Common myeloid progenitor, CD34-positive (primary cell): ENCODE measurements at regions not wholly inside any gene's neighbourhood (a gene's known extent, or its start where the extent isn't known, plus 50 kb on each side); places are given as distances from the start of the nearest gene placed in this dataset.

Experiments used
- CTCF ChIA-PET: fragments of 350-600 bp; sonication (Branson Sonifier 250); formaldehyde crosslinking; loops from one replicate; lab custom pipeline; 2021; ENCODE audit warnings: antibody characterized with exemption; lab: Charles Lee
- POLR2A ChIA-PET: fragments of 350-600 bp; sonication (Branson Sonifier 250); formaldehyde crosslinking; loops from one replicate; lab custom pipeline; 2021; ENCODE audit warnings: antibody characterized with exemption; lab: Charles Lee
- DNase-seq, 3 donors: peaks; one replicate each; pipeline versions ENCODE4 v3.0.0 to v3.0.0-alpha.2; 2013
- H3K27ac ChIP-seq, 2 experiments: 1 replicate in 1 of 2; 2 replicates in 1 of 2; pipeline ENCODE4 v1.7.0; 2013; ENCODE audit warnings: inconsistent platforms in 2 of 2, low read length in 2 of 2, mild to moderate bottlenecking in 2 of 2, low read depth in 1 of 2, moderate library complexity in 1 of 2; ENCODE audit not compliant: severe bottlenecking in 2 of 2, insufficient read depth in 1 of 2, poor library complexity in 1 of 2
- H3K27me3 ChIP-seq, 5 experiments: replicated peaks in 2 of 5; 1 replicate in 3 of 5; 2 replicates in 2 of 5; pipeline versions ENCODE4 v1.6.1 to v1.7.0; 2013; ENCODE audit warnings: low read length in 4 of 5, mild to moderate bottlenecking in 2 of 5, moderate library complexity in 2 of 5, inconsistent platforms in 1 of 5; ENCODE audit not compliant: insufficient read depth in 5 of 5, control insufficient read depth in 4 of 5
- H3K36me3 ChIP-seq, 4 experiments: 1 replicate in 2 of 4; 2 replicates in 2 of 4; pipeline versions ENCODE4 v1.6.1 to v1.7.0; 2013; ENCODE audit warnings: low read length in 3 of 4, control low read depth in 1 of 4, mild to moderate bottlenecking in 1 of 4; ENCODE audit not compliant: control insufficient read depth in 4 of 4, insufficient read depth in 4 of 4
- H3K4me1 ChIP-seq, 4 experiments: 1 replicate in 3 of 4; 2 replicates in 1 of 4; pipeline versions ENCODE4 v1.6.1 to v1.7.1; 2013; ENCODE audit warnings: low read length in 3 of 4, mild to moderate bottlenecking in 3 of 4, control low read depth in 1 of 4, inconsistent platforms in 1 of 4, moderate library complexity in 1 of 4; ENCODE audit not compliant: control insufficient read depth in 4 of 4, insufficient read depth in 4 of 4; ENCODE audit errors: control extremely low read depth in 1 of 4
- H3K4me3 ChIP-seq, 7 experiments: 1 replicate in 4 of 7; 2 replicates in 3 of 7; pipeline versions ENCODE4 v1.5.1 to v1.7.0; 2013; ENCODE audit warnings: mild to moderate bottlenecking in 7 of 7, low read length in 6 of 7, moderate library complexity in 6 of 7, inconsistent platforms in 2 of 7, low read depth in 2 of 7, control low read depth in 1 of 7; ENCODE audit not compliant: insufficient read depth in 4 of 7, control insufficient read depth in 1 of 7; ENCODE audit errors: extremely low read depth in 1 of 7
- H3K9me3 ChIP-seq, 5 experiments: 1 replicate in 4 of 5; 2 replicates in 1 of 5; pipeline versions ENCODE4 v1.6.1 to v1.7.1; 2013; ENCODE audit warnings: low read length in 4 of 5, mild to moderate bottlenecking in 2 of 5, inconsistent platforms in 1 of 5, low read depth in 1 of 5, moderate library complexity in 1 of 5; ENCODE audit not compliant: control insufficient read depth in 4 of 5, insufficient read depth in 2 of 5; ENCODE audit errors: control extremely low read depth in 1 of 5
- WGBS: methylation state at CpG from one replicate; pipeline ENCODE4 v1.1.5; 2013; ENCODE audit not compliant: insufficient coverage; 5-methylcytosine and 5-hydroxymethylcytosine counted together

DNA sequence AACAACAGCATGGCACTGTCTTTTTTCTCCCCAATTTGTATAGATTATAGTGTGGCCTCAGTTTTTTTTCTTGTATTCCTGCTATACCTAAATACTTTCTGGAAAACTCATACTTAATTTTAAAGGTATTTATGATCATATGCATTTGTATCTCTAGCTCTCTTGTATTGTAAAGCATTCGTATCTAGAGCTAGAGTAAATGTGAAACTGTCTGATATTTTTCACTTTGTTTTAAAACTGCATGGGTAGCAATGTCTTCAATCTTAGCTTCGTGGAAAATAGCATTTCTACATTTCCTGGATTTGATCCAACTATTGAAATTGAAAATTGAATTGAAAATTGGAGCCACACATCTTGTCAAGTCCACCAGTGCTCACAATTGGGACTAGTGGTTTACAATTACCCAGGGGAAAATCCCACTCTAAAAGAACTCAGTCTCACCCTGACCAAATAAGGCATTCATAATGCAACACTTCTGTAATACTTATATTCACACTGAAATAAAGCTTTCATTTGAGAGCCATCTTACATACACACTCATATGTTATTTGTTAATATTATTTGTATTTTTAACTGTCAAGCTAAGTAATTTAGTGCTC is 51.3 kb upstream of the KLF6 start:
- Histone ChIP-seq H3K9me3 (no peaks in the 10 kb centered on the region), H3K4me1 (peaks cover 3 to 8% (median 5%) of the 10 kb centered on the region in 4 experiments), H3K27me3 (no peaks in the 10 kb centered on the region), H3K27ac (no peak overlapping the region), H3K4me3 (no peak overlapping the region), H3K36me3 (no peaks in the 10 kb centered on the region)
- 75% methylated on average over 2 of the region's 2 CpGs for WGBS
- DNase-seq, result no peak
- CTCF ChIA-PET, result interaction anchor here (1.2 kb wide), 1 partner anchor 19 kb away, joined by 3 read pairs; no protein-coding TSS in a partner anchor
- POLR2A ChIA-PET, result interaction anchor here (0.9 to 1.3 kb wide), 2 partner anchors 13 to 51 kb away, joined by 3 to 4 read pairs; partner anchors contain the start of gene KLF6

DNA sequence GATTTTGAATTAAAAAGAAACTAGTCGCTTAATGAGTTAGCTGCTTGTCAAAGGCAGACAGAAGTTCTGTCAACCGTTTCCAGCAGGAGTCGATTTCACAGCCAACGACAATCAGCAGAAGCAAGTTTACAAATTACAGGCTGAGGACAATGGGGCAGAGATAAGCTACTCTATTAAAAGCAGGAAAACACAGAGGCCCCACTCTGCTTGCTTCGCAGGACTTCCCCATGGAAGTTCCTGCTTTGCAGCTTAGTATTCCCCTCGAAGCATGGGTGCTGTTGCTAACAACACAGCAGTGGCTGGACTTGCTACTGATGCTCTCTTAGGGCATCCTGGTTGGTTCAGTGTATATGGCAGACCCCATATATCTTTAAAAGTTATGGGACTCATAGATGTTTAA is 50.8 kb upstream of the KLF6 start:
- POLR2A ChIA-PET, result interaction anchor here (0.7 to 0.9 kb wide), 2 partner anchors 14 to 50 kb away, joined by 3 read pairs; no protein-coding TSS in a partner anchor
- no peak overlapping the region for H3K4me3 ChIP-seq
- H3K27me3 ChIP-seq, result no peaks in the 10 kb centered on the region
- no peaks in the 10 kb centered on the region for H3K36me3 ChIP-seq
- CTCF ChIA-PET, result interaction anchor here (1.2 kb wide), 1 partner anchor 19 kb away, joined by 3 read pairs; no protein-coding TSS in a partner anchor
- WGBS, result 9% methylated on average over 5 of the region's 6 CpGs
- DNase-seq, result peak in 2 of 3 donors; percentile 15 to 27
- peaks cover 3 to 8% (median 5%) of the 10 kb centered on the region in 4 experiments for H3K4me1 ChIP-seq
- H3K27ac ChIP-seq, result no peak overlapping the region
- H3K9me3 ChIP-seq, result no peaks in the 10 kb centered on the region

DNA sequence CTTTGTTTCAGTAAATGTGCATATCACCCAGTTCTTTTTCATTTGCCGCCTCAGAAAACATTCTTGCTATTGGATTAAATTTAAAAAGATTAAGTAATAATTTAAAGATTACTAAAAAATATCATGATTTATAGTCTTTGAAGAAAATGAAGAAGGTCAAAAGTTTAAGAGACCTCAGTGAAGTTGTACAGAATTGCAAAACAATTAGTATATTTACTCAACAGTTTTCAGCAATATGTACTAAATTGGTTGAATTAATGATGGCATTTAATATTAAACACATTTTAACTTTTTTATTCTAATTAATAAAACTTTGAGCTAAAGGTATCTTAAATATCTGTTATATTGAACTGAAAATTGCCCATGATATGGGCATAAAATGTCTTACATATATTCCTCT is 49.9 kb upstream of the KLF6 start:
- ChIA-PET POLR2A (no interaction called here), CTCF (interaction anchor here (1.2 to 1.4 kb wide), 2 partner anchors 17 to 637 kb away, joined by 5 read pairs; no protein-coding TSS in a partner anchor)
- H3K27ac ChIP-seq, result no peak overlapping the region
- no peaks in the 10 kb centered on the region for H3K36me3 ChIP-seq
- peaks cover 3 to 8% (median 5%) of the 10 kb centered on the region in 4 experiments for H3K4me1 ChIP-seq
- WGBS, result no CpG with 5 or more reads among the region's 1 CpG
- no peak for DNase-seq
- no peaks in the 10 kb centered on the region for H3K27me3 ChIP-seq
- no peaks in the 10 kb centered on the region for H3K9me3 ChIP-seq
- no peak overlapping the region for H3K4me3 ChIP-seq
